Thoracic aorta (tissue), 2 donors: ENCODE measurements at regions not wholly inside any gene's neighbourhood (a gene's known extent, or its start where the extent isn't known, plus 50 kb on each side); places are given as distances from the start of the nearest gene placed in this dataset.

Experiments
- ATAC-seq: fragments of 150-250 bp; one replicate; pipeline ENCODE4 v1.8.0; 2017; ENCODE audit warnings: low read depth; ENCODE audit not compliant: insufficient number of reproducible peaks, low FRiP score
- DNase-seq: peaks from one replicate; pipeline ENCODE4 v3.0.0-alpha.2; 2020; ENCODE audit warnings: low spot score
- H3K27ac ChIP-seq, 2 donors: fragments of 200-600 bp; sonication (generic); 1 replicate in 1 of 2; 2 replicates in 1 of 2; pipeline ENCODE4 v1.5.1; 2016; ENCODE audit warnings: mild to moderate bottlenecking in 2 of 2, moderate library complexity in 2 of 2
- H3K27me3 ChIP-seq: fragments of 200-600 bp; sonication (generic); replicated peaks from 2 replicates; pipeline ENCODE4 v1.6.0; 2016; ENCODE audit warnings: mild to moderate bottlenecking; ENCODE audit not compliant: insufficient read depth
- H3K36me3 ChIP-seq: fragments of 200-600 bp; sonication (generic); one replicate; pipeline ENCODE4 v1.5.1; 2016
- H3K4me1 ChIP-seq, 2 donors: fragments of 200-600 bp; sonication (generic); 1 replicate in 1 of 2; 2 replicates in 1 of 2; pipeline versions ENCODE4 v1.5.1 to v1.6.0; 2016; ENCODE audit warnings: low read depth in 2 of 2, mild to moderate bottlenecking in 1 of 2; ENCODE audit not compliant: control insufficient read depth in 1 of 2
- H3K4me3 ChIP-seq: fragments of 200-600 bp; sonication (generic); 2 replicates; pipeline ENCODE4 v1.5.1; 2016; ENCODE audit warnings: mild to moderate bottlenecking
- H3K9me3 ChIP-seq: fragments of 200-600 bp; sonication (generic); 2 replicates; pipeline ENCODE4 v1.5.1; 2016
- TF ChIP-seq, protein P1 (sequence below): fragments of 200-600 bp; sonication (generic); IDR thresholded peaks from one replicate; pipeline ENCODE4 v1.5.1; 2019; ENCODE audit warnings: antibody characterized with exemption

DNA sequence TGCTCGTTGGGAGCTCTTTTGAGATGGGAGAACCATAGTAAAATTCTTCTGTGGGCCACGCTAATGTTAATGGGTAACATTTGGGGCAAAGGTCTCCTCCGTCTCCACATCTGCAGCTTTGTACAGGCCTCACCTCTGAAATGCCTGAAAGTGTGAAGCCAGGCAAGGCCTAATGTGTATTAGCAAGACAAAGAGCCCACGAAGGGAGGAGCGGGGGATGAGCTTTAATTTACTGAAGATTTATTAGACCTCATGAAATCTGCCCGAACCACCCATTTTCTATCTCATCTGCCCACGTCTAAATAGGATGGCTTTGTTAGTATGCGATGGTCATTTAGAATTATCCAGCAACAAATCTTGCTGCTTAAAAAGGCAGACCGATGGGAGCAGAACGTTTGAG, 408.9 kb downstream of the PMP22 start:
- Histone ChIP-seq H3K27me3 (no peaks in the 10 kb centered on the region), H3K4me3 (no peak overlapping the region), H3K4me1 (no peaks in the 10 kb centered on the region), H3K9me3 (no peaks in the 10 kb centered on the region), H3K27ac (no peak overlapping the region), H3K36me3 (no peaks in the 10 kb centered on the region)
- ATAC-seq (no peak), DNase-seq (no peak)
- TF ChIP-seq, protein P1, sequence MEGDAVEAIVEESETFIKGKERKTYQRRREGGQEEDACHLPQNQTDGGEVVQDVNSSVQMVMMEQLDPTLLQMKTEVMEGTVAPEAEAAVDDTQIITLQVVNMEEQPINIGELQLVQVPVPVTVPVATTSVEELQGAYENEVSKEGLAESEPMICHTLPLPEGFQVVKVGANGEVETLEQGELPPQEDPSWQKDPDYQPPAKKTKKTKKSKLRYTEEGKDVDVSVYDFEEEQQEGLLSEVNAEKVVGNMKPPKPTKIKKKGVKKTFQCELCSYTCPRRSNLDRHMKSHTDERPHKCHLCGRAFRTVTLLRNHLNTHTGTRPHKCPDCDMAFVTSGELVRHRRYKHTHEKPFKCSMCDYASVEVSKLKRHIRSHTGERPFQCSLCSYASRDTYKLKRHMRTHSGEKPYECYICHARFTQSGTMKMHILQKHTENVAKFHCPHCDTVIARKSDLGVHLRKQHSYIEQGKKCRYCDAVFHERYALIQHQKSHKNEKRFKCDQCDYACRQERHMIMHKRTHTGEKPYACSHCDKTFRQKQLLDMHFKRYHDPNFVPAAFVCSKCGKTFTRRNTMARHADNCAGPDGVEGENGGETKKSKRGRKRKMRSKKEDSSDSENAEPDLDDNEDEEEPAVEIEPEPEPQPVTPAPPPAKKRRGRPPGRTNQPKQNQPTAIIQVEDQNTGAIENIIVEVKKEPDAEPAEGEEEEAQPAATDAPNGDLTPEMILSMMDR = no peak

DNA sequence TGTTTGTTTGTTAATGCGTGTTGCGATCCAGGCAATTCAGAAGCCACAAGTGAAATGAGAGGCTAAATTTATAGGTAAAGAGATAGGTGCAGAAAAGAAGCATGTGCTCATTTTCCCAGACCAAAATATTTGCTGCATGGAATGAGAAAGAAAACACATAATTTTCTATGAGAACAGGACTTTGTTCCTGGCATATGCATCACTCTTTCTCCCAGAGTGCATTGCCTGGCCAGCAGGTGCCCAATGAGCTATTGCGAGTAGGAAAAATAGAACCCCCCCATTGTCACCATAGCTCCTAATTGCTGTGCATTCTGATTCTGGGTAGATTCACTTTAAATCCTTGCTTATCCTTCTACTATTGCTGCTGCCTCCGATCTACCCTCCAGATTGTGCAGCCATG, 410.4 kb downstream of the PMP22 start:
- H3K36me3 ChIP-seq = no peaks in the 10 kb centered on the region
- TF ChIP-seq, protein P1 = no peak
- DNase-seq (no peak), ATAC-seq (no peak)
- H3K9me3 ChIP-seq = no peaks in the 10 kb centered on the region
- no peak overlapping the region for H3K4me3 ChIP-seq
- H3K27ac ChIP-seq = no peak overlapping the region
- H3K27me3 ChIP-seq = no peaks in the 10 kb centered on the region
- H3K4me1 ChIP-seq = no peaks in the 10 kb centered on the region

DNA sequence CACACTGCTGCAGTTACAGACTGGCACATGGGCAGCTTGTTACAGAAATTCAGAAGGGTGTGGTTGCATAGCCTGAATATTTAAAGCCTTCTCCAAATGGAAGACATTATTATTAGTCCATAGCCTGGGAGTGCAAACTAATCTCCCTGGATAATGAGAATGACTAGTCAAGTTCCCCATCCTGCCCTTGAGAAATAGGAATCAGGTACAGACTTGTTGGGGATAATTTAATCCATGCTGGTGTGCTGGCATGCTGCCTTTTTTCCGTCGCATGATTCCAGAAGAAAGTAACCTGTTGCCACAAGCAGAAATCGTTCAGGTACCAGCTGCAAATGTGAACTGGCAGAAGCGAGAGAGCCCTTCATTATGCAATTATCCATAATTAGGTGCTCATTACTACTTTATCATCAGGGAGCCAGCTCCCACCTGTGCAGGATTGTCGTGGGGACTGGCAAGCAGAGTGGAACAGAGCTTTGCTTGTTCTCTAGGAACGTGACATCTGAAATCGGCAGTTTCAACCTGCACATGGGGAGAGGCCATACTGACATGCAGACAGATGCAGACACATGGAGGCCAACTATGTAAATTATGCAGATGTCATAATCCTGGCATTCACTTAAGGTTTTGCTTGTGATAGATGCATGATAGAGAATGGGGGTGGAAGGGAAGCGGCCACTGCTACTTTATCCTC, 419.4 kb downstream of the PMP22 start:
- no peaks in the 10 kb centered on the region for H3K4me1 ChIP-seq
- no peaks in the 10 kb centered on the region for H3K9me3 ChIP-seq
- H3K27ac ChIP-seq = no peak overlapping the region
- ATAC-seq = no peak
- H3K36me3 ChIP-seq = no peaks in the 10 kb centered on the region
- H3K27me3 ChIP-seq = no peaks in the 10 kb centered on the region
- TF ChIP-seq, protein P1 = no peak
- DNase-seq = no peak
- H3K4me3 ChIP-seq = no peak overlapping the region

DNA sequence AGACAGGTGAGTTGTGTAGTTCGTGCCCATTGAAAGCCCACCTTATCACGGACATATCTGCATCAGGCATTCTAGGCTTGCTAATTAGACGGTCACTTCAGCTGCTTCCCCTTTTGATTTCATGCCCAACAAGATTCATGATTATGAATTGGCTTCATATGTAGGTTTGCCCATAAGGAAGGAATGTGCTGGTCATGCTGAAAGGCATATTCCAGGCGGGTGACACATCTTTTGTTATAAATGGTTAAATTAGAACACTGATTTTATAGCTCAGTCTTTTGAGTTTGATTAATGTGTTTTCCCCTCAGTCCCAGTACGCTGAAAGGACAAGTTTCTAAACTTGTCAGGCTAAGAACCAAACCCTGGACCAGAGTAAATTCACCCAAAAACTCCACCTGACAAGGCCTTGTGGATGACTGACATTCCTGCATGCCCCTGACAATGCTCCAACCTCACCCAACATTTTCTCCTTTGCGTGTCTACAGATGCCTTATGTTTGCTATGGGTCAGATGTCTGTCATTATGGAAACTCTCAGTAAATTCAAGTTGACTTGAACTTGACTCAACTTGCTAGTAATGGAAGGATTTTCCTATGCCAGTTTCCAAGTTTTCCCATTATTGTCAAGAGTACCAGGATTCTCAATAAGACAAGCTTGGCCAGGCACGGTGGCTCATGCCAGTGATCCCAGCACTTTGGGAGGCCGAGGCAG, 421.9 kb downstream of the PMP22 start:
- no peak overlapping the region for H3K27ac ChIP-seq
- no peaks in the 10 kb centered on the region for H3K4me1 ChIP-seq
- no peaks in the 10 kb centered on the region for H3K9me3 ChIP-seq
- DNase-seq (no peak), ATAC-seq (no peak)
- H3K36me3 ChIP-seq = no peaks in the 10 kb centered on the region
- TF ChIP-seq, protein P1 = no peak
- H3K27me3 ChIP-seq = no peaks in the 10 kb centered on the region
- no peak overlapping the region for H3K4me3 ChIP-seq

DNA sequence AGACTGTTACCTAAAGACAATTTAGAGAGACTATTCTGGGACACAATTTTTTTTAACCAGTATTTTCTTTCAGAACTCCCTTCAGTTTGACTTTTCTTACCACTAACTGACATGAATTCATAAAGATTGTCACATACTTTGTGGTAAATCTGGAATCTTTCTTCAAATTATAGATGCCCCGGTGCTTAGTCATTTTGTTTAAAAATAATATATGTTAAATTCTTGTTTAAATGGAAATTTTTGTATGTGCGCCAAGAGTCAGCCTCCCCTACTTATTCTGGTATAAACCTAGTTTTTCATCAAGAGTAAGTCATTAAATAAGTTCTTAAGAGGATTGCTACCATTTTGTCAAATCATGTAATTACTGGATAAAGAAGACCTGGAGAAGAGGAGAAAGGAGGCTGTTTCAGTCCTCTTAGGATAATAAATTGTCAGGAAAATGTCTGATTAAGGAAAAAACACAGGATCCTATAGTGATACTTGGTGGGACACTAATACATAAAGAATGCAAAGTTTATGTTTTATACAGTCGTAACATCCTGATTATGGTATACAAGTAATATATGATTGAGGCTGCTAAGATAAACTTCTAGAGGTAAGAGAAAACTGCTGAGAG, 424.4 kb downstream of the PMP22 start:
- no peak overlapping the region for H3K27ac ChIP-seq
- no peaks in the 10 kb centered on the region for H3K9me3 ChIP-seq
- TF ChIP-seq, protein P1 = no peak
- H3K36me3 ChIP-seq = no peaks in the 10 kb centered on the region
- H3K4me1 ChIP-seq = no peaks in the 10 kb centered on the region
- H3K4me3 ChIP-seq = no peak overlapping the region
- no peak for DNase-seq
- H3K27me3 ChIP-seq = no peaks in the 10 kb centered on the region
- no peak for ATAC-seq
